ENCODE measurements at regions not wholly inside any gene's neighbourhood (a gene's known extent, or its start where the extent isn't known, plus 50 kb on each side); places are given as distances from the start of the nearest gene placed in this dataset.

GRCh38 chr20:24820345-24820744 lies 128.7 kb upstream of the CST7 start:
- H3K27me3 ChIP-seq (ENCODE audit: control insufficient read depth in 2 of 2, insufficient read depth in 2 of 2, low read length in 2 of 2), result no peaks in the 10 kb centered on the region
- BruUV-seq (replicated peaks), result no TSS peak
- no peaks in the 10 kb centered on the region for H3K36me3 ChIP-seq (ENCODE audit: control insufficient read depth in 2 of 2, extremely low read depth in 1 of 2, insufficient read depth in 2 of 2, low read length in 2 of 2)
- ChIA-PET CTCF (no interaction called here), POLR2A (no interaction called here)
- TF ChIP-seq JUN (IDR thresholded peaks at IDR 0.05; ENCODE audit: borderline replicate concordance, insufficient read depth, insufficient read length, low read depth) (no peak), MAX (IDR thresholded peaks at IDR 0.05; ENCODE audit: insufficient read depth, insufficient read length) (no peak), CTCF (IDR thresholded peaks at IDR 0.05; ENCODE audit: extremely low read depth in 1 of 2, insufficient read depth in 1 of 2, low read depth in 1 of 2, low read length in 2 of 2) (no peak), GATA2 (IDR thresholded peaks at IDR 0.05; ENCODE audit: insufficient read depth, insufficient read length, low read depth, low read length) (no peak), POLR2A (IDR thresholded peaks at IDR 0.05; ENCODE audit: low read depth, low read length) (no peak), POLR2AphosphoS5 (IDR thresholded peaks at IDR 0.05; ENCODE audit: insufficient read depth, low read depth, low read length) (no peak), MYC (IDR thresholded peaks at IDR 0.05; ENCODE audit: low read depth, low read length) (no peak), FOS (IDR thresholded peaks at IDR 0.05; ENCODE audit: borderline replicate concordance, insufficient read depth, low read length) (no peak), EZH2 (IDR thresholded peaks at IDR 0.05; ENCODE audit: borderline replicate concordance, low read depth, low read length, severe bottlenecking) (no peak)
- no peak overlapping the region for H2AFZ ChIP-seq (ENCODE audit: low read depth, low read length)
- H3K9me1 ChIP-seq (replicated peaks; ENCODE audit: control insufficient read depth, extremely low read depth, insufficient read depth, low read length), result no peaks in the 10 kb centered on the region
- H3K4me3 ChIP-seq (replicated peaks in 1 of 3; ENCODE audit: insufficient read depth in 1 of 3, low read depth in 1 of 3, low read length in 3 of 3), result no peak overlapping the region
- no peak overlapping the region for H3K27ac ChIP-seq (ENCODE audit: insufficient read depth, low read depth, low read length)
- H4K20me1 ChIP-seq (replicated peaks; ENCODE audit: control insufficient read depth, extremely low read depth, insufficient read depth, low read length), result no peaks in the 10 kb centered on the region
- no peaks in the 10 kb centered on the region for H3K79me2 ChIP-seq (ENCODE audit: control insufficient read depth, insufficient read depth, low read length)
- dilution Hi-C loops (cut with MboI; ENCODE audit: extremely low pct_ligation_motif_present, low sequenced_read_pairs) (no loop called here), intact Hi-C loops (cut with micrococcal nuclease) (no loop called here)
- no peaks in the 10 kb centered on the region for H3K4me1 ChIP-seq (ENCODE audit: control insufficient read depth, extremely low read depth, insufficient read depth, low read length)
- no peak overlapping the region for H3K4me2 ChIP-seq (ENCODE audit: insufficient read depth, low read length)
- DNase-seq (ENCODE audit: low read depth, low spot score), result no peak
- FAIRE-seq, result no peak
- H3K9ac ChIP-seq (replicated peaks; ENCODE audit: extremely low read depth, insufficient read depth, low read length), result no peak overlapping the region
- no peaks in the 10 kb centered on the region for H3K9me3 ChIP-seq (replicated peaks; ENCODE audit: control insufficient read depth, insufficient read depth, low read length)

Measured in endothelial cell of umbilical vein (primary cell).